Lower leg skin (tissue), 3 donors: ENCODE measurements at regions not wholly inside any gene's neighbourhood (a gene's known extent, or its start where the extent isn't known, plus 50 kb on each side); places are given as distances from the start of the nearest gene placed in this dataset.

ENCODE experiments used
- POLR2A ChIP-seq, 2 donors: fragments of 450-650 bp; IDR thresholded peaks; one replicate each; pipeline ENCODE4 v1.6.1; 2016 to 2017; ENCODE audit warnings: antibody characterized with exemption in 2 of 2, mild to moderate bottlenecking in 1 of 2, moderate library complexity in 1 of 2
- TF ChIP-seq, protein P1 (sequence below), 3 donors: fragments of 450-650 bp; IDR thresholded peaks; one replicate each; pipeline ENCODE4 v1.5.1; 2016; ENCODE audit warnings: antibody characterized with exemption in 3 of 3, mild to moderate bottlenecking in 3 of 3, moderate library complexity in 2 of 3

DNA sequence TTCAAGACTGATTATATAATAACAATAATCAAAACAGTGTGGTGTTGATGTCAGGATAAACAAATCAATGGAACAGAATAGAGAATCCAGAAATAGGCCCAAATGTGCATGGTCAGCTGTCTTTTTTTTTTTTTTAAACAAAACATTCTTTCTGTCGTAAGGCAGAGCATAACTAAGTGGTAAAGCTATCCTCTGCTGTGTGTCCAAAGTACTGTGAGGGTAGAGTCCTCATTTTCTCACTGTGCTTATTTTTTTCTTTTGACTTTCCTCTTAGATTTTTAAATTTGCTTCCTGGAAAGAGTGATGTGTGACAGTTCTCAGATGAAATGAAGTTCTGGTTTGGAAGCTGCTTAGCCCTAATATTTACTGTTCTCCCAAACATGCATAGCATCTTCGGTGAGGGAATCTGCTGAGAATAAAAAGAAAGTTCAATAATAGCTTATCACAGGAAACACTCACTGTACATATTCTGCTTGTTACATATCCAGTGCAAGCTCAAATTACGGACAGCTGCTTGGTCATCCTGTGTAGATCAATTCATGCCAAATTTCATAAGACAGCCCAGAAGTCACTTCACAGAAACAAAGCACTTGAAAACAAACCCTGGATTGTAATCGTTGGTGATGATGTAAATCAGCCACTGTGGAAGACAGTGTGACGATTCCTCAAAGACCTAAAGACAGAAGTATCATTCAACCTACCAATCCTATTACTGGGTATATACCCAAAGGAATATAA, 423.9 kb downstream of the NEBL start:
- TF ChIP-seq, protein P1, sequence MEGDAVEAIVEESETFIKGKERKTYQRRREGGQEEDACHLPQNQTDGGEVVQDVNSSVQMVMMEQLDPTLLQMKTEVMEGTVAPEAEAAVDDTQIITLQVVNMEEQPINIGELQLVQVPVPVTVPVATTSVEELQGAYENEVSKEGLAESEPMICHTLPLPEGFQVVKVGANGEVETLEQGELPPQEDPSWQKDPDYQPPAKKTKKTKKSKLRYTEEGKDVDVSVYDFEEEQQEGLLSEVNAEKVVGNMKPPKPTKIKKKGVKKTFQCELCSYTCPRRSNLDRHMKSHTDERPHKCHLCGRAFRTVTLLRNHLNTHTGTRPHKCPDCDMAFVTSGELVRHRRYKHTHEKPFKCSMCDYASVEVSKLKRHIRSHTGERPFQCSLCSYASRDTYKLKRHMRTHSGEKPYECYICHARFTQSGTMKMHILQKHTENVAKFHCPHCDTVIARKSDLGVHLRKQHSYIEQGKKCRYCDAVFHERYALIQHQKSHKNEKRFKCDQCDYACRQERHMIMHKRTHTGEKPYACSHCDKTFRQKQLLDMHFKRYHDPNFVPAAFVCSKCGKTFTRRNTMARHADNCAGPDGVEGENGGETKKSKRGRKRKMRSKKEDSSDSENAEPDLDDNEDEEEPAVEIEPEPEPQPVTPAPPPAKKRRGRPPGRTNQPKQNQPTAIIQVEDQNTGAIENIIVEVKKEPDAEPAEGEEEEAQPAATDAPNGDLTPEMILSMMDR (IDR thresholded peaks at IDR 0.05), result no peak
- TF ChIP-seq POLR2A (IDR thresholded peaks at IDR 0.05), result no peak
